ENCODE measurements at regions not wholly inside any gene's neighbourhood (a gene's known extent, or its start where the extent isn't known, plus 50 kb on each side); places are given as distances from the start of the nearest gene placed in this dataset.

GRCh38 chr5:21419383-21419782 is 1431.4 kb upstream of the CDH18 start:
- no peak; the same call in 1 of the 2 replicates for TF ChIP-seq CTCF (conservative IDR thresholded peaks at IDR 0.05; ENCODE audit: low read depth, low read length)
- TF ChIP-seq EZH2 (IDR thresholded peaks at IDR 0.05; ENCODE audit: borderline replicate concordance, low read depth, low read length, poor library complexity, severe bottlenecking) = no peak

Data from A673 (cell line).